Endodermal cell (in vitro differentiated cells): ENCODE measurements at regions not wholly inside any gene's neighbourhood (a gene's known extent, or its start where the extent isn't known, plus 50 kb on each side); places are given as distances from the start of the nearest gene placed in this dataset.

Experiments
- DNase-seq: peaks from one replicate; pipeline ENCODE4 v3.0.0-alpha.2; 2017
- H3K27ac ChIP-seq: 2 replicates; pipeline ENCODE4 v1.5.1; 2013; ENCODE audit warnings: mild to moderate bottlenecking, low read depth, low read length, moderate library complexity
- H3K27me3 ChIP-seq: 2 replicates; pipeline ENCODE4 v1.6.1; 2013; ENCODE audit warnings: mild to moderate bottlenecking, low read length, moderate library complexity; ENCODE audit not compliant: insufficient read depth, control insufficient read depth, poor library complexity, severe bottlenecking
- H3K36me3 ChIP-seq: 2 replicates; pipeline ENCODE4 v1.7.0; 2013; ENCODE audit warnings: mild to moderate bottlenecking, low read length, moderate library complexity; ENCODE audit not compliant: control insufficient read depth, insufficient read depth
- H3K4me1 ChIP-seq: one replicate; pipeline ENCODE4 v1.7.0; 2013; ENCODE audit warnings: low read length; ENCODE audit not compliant: control insufficient read depth, insufficient read depth
- H3K4me3 ChIP-seq: 2 replicates; pipeline ENCODE4 v1.5.1; 2013; ENCODE audit warnings: mild to moderate bottlenecking, low read length, moderate library complexity
- H3K9ac ChIP-seq: 2 replicates; pipeline ENCODE4 v1.6.1; 2013; ENCODE audit warnings: mild to moderate bottlenecking, low read length, moderate library complexity; ENCODE audit not compliant: poor library complexity, severe bottlenecking; ENCODE audit errors: extremely low read depth
- H3K9me3 ChIP-seq: 2 replicates; pipeline ENCODE4 v1.6.1; 2013; ENCODE audit warnings: mild to moderate bottlenecking, low read length, moderate library complexity; ENCODE audit not compliant: control insufficient read depth
- H3K27ac Mint-ChIP-seq: 2 replicates; pipeline ENCODE4 v1.8.0; 2020; ENCODE audit warnings: mixed read lengths
- H3K27me3 Mint-ChIP-seq: 2 replicates; pipeline ENCODE4 v1.8.0; 2021; ENCODE audit warnings: mild to moderate bottlenecking, mixed read lengths; ENCODE audit not compliant: insufficient read depth
- H3K36me3 Mint-ChIP-seq: 2 replicates; pipeline ENCODE4 v1.8.0; 2020; ENCODE audit warnings: low read depth, mixed read lengths
- H3K4me1 Mint-ChIP-seq: 2 replicates; pipeline ENCODE4 v1.8.0; 2020; ENCODE audit warnings: mixed read lengths
- H3K4me3 Mint-ChIP-seq: 2 replicates; pipeline ENCODE4 v1.8.0; 2020; ENCODE audit warnings: mild to moderate bottlenecking, moderate library complexity, mixed read lengths
- H3K9me3 Mint-ChIP-seq: 2 replicates; pipeline ENCODE4 v1.8.0; 2020; ENCODE audit warnings: mild to moderate bottlenecking, mixed read lengths
- WGBS, 2 experiments: methylation state at CpG; one replicate each; pipeline versions ENCODE4 v1.1.5 to v1.1.7; 2013; ENCODE audit warnings: missing lambda C conversion rate in 2 of 2, mixed read lengths in 1 of 2; ENCODE audit not compliant: insufficient coverage in 1 of 2, insufficient read length in 1 of 2; 5-methylcytosine and 5-hydroxymethylcytosine counted together
- TF ChIP-seq, protein P1 (sequence below): fragments of 200-600 bp; sonication (generic); conservative IDR thresholded peaks from 2 replicates; pipeline ENCODE4 v1.5.0; 2021; ENCODE audit warnings: antibody characterized with exemption, mild to moderate bottlenecking

DNA sequence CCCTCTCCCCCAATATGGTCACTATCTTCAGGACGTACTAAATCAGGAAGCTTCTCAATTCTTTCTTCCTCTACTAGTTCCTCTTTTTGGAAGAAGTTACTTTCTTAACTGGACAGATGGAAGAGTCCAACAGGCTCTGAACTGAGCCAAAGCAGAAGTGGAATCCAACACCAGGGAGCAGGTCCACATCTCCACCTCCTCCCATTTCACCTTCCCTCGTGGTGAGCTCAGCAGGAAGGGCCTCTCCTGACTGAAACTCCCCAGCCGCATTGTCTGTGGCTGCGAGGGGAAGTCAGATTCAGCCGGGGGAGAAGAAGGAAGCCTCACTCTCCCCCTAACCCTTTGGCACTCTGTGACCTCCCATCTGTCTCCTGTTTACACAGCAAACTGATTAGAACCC, 63.8 kb upstream of the UST start:
- Histone ChIP-seq H3K9ac (no peak overlapping the region), H3K4me1 (no peaks in the 10 kb centered on the region), H3K27ac (no peak overlapping the region), H3K36me3 (no peaks in the 10 kb centered on the region), H3K4me3 (no peak overlapping the region), H3K9me3 (no peaks in the 10 kb centered on the region), H3K27me3 (no peaks in the 10 kb centered on the region)
- WGBS, 2 experiments: 82 to 96% methylated on average over 4 to 5 of the region's 5 CpGs
- no peak for DNase-seq
- Mint-ChIP-seq H3K9me3 (peaks cover 5% of the 10 kb centered on the region), H3K27me3 (peaks cover 3% of the 10 kb centered on the region), H3K27ac (no peak overlapping the region), H3K4me1 (no peaks in the 10 kb centered on the region), H3K36me3 (no peaks in the 10 kb centered on the region), H3K4me3 (no peak overlapping the region)
- TF ChIP-seq, protein P1, sequence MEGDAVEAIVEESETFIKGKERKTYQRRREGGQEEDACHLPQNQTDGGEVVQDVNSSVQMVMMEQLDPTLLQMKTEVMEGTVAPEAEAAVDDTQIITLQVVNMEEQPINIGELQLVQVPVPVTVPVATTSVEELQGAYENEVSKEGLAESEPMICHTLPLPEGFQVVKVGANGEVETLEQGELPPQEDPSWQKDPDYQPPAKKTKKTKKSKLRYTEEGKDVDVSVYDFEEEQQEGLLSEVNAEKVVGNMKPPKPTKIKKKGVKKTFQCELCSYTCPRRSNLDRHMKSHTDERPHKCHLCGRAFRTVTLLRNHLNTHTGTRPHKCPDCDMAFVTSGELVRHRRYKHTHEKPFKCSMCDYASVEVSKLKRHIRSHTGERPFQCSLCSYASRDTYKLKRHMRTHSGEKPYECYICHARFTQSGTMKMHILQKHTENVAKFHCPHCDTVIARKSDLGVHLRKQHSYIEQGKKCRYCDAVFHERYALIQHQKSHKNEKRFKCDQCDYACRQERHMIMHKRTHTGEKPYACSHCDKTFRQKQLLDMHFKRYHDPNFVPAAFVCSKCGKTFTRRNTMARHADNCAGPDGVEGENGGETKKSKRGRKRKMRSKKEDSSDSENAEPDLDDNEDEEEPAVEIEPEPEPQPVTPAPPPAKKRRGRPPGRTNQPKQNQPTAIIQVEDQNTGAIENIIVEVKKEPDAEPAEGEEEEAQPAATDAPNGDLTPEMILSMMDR: no peak

DNA sequence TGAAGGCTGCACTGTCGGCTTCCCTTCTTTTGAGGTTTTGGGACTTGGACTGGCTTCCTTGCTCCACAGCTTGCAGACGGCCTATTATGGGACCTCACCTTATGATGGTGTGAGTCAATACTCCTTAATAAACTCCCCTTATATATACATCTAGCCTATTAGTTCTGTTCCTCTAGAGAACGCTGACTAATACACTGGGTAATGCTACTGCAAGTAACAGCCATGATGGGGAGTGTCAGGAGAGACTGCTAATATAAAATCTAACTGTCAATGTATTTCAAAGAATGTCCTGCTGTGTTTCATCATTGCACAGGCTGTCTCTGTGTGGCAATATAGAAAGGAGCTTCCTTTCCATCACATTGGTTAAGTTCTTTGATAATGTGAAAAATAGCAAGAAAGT, 57.7 kb upstream of the UST start:
- no peaks in the 10 kb centered on the region for H3K4me1 Mint-ChIP-seq
- peaks cover 2% of the 10 kb centered on the region for H3K36me3 Mint-ChIP-seq
- no peak overlapping the region for H3K4me3 Mint-ChIP-seq
- Histone ChIP-seq H3K27me3 (no peaks in the 10 kb centered on the region), H3K36me3 (no peaks in the 10 kb centered on the region), H3K9me3 (no peaks in the 10 kb centered on the region), H3K9ac (no peak overlapping the region), H3K4me1 (no peaks in the 10 kb centered on the region), H3K4me3 (no peak overlapping the region), H3K27ac (no peak overlapping the region)
- peaks cover 3% of the 10 kb centered on the region for H3K27me3 Mint-ChIP-seq
- H3K9me3 Mint-ChIP-seq: no peaks in the 10 kb centered on the region
- WGBS, 2 experiments: 67 to 74% methylated on average over 2 to 3 of the region's 3 CpGs
- no peak for DNase-seq
- no peak overlapping the region for H3K27ac Mint-ChIP-seq
- TF ChIP-seq, protein P1: no peak

DNA sequence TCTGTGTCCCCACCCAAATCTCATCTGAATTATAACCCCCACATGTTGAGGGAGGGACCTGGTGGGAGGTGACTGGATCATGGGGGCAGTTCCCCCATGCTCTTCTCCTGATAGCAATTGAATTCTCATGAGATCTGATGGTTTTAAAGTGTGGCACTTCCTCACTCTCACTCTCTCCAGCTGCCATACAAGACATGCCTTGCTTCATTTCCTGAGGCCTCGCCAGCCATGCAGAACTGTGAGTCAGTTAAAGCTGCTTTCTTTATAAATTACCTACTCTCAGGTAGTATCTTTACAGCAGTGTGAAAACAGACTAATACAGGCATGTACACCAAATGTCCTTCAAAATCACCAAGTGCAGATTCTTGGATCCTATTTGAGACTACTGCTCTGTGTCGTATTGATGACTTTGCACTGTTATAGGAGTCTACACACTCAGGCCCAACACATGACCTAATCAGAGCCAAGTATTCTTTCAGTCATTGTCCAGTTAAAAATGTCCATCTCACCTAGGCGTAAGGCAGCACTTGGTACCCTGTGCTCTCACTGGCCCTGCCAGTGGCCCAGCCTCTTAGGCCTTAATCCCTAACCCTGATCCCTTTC, 52.8 kb upstream of the UST start:
- H3K9me3 ChIP-seq: no peaks in the 10 kb centered on the region
- peaks cover under 1% of the 10 kb centered on the region for H3K27me3 Mint-ChIP-seq
- H3K36me3 Mint-ChIP-seq: peaks cover 2% of the 10 kb centered on the region
- H3K27me3 ChIP-seq: no peaks in the 10 kb centered on the region
- no peak overlapping the region for H3K4me3 Mint-ChIP-seq
- H3K9me3 Mint-ChIP-seq: peaks cover 14% of the 10 kb centered on the region
- TF ChIP-seq, protein P1: no peak
- H3K36me3 ChIP-seq: no peaks in the 10 kb centered on the region
- DNase-seq: no peak
- H3K27ac ChIP-seq: no peak overlapping the region
- H3K4me1 Mint-ChIP-seq: no peaks in the 10 kb centered on the region
- no peak overlapping the region for H3K27ac Mint-ChIP-seq
- H3K4me1 ChIP-seq: no peaks in the 10 kb centered on the region
- H3K4me3 ChIP-seq: no peak overlapping the region
- 91 to 92% methylated on average over 3 of the region's 3 CpGs for WGBS, 2 experiments
- no peak overlapping the region for H3K9ac ChIP-seq
